K562 (cell line): ENCODE measurements at regions not wholly inside any gene's neighbourhood (a gene's known extent, or its start where the extent isn't known, plus 50 kb on each side); places are given as distances from the start of the nearest gene placed in this dataset.

ENCODE experiments used
- CBFA2T3 ChIP-seq: fragments of 450-650 bp; IDR thresholded peaks from 2 replicates; pipeline ENCODE4 v1.6.1; 2017
- FOS ChIP-seq: IDR thresholded peaks from 3 replicates; pipeline ENCODE4 v1.6.1; 2011; ENCODE audit not compliant: insufficient read length; ENCODE audit errors: extremely low read depth
- MAFG ChIP-seq: fragments of 450-650 bp; conservative IDR thresholded peaks from 2 replicates; pipeline ENCODE4 v1.6.1; 2016; ENCODE audit warnings: missing genetic modification characterization, missing compliant biosample characterization
- NFRKB ChIP-seq: fragments of 450-650 bp; IDR thresholded peaks from 2 replicates; pipeline ENCODE4 v1.6.1; 2016; ENCODE audit warnings: low read depth
- SMARCE1 ChIP-seq: fragments of 450-650 bp; IDR thresholded peaks from 2 replicates; pipeline ENCODE4 v1.7.1; 2016; ENCODE audit warnings: mild to moderate bottlenecking
- SUPT5H ChIP-seq: fragments of 450-650 bp; IDR thresholded peaks from 2 replicates; pipeline ENCODE4 v1.6.1; 2016
- ZFP91 ChIP-seq: sonication (generic); formaldehyde crosslinking; IDR thresholded peaks from 2 replicates; pipeline ENCODE4 v1.8.0; 2022; ENCODE audit warnings: mild to moderate bottlenecking, missing genetic modification reagents
- TF ChIP-seq, protein P1 (sequence below): sonication (generic); formaldehyde crosslinking; IDR thresholded peaks from 2 replicates; pipeline ENCODE4 v1.8.1; 2023; ENCODE audit warnings: mild to moderate bottlenecking, missing genetic modification reagents

GRCh38 chr17:64783031-64783461, 120.9 kb upstream of the SMURF2 start (continued):
- TF ChIP-seq ZFP91 (CRISPR knock-in tag) (no peak), NFRKB (no peak), SUPT5H (no peak), MAFG (tag) (no peak), FOS (no peak), SMARCE1 (no peak), CBFA2T3 (no peak)
- TF ChIP-seq, protein P1, sequence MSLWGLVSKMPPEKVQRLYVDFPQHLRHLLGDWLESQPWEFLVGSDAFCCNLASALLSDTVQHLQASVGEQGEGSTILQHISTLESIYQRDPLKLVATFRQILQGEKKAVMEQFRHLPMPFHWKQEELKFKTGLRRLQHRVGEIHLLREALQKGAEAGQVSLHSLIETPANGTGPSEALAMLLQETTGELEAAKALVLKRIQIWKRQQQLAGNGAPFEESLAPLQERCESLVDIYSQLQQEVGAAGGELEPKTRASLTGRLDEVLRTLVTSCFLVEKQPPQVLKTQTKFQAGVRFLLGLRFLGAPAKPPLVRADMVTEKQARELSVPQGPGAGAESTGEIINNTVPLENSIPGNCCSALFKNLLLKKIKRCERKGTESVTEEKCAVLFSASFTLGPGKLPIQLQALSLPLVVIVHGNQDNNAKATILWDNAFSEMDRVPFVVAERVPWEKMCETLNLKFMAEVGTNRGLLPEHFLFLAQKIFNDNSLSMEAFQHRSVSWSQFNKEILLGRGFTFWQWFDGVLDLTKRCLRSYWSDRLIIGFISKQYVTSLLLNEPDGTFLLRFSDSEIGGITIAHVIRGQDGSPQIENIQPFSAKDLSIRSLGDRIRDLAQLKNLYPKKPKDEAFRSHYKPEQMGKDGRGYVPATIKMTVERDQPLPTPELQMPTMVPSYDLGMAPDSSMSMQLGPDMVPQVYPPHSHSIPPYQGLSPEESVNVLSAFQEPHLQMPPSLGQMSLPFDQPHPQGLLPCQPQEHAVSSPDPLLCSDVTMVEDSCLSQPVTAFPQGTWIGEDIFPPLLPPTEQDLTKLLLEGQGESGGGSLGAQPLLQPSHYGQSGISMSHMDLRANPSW (CRISPR knock-in tag): no peak
